ENCODE measurements at regions not wholly inside any gene's neighbourhood (a gene's known extent, or its start where the extent isn't known, plus 50 kb on each side); places are given as distances from the start of the nearest gene placed in this dataset.

- intact Hi-C loops (cut with micrococcal nuclease; ENCODE audit: unreplicated experiment): no loop called here
- ChIA-PET CTCF (no interaction called here), POLR2A (no interaction called here)
- no peaks in the 10 kb centered on the region for H3K9me3 Mint-ChIP-seq (ENCODE audit: unreplicated experiment)
- no peak for TF ChIP-seq CTCF (IDR thresholded peaks at IDR 0.05; ENCODE audit: insufficient read depth in 1 of 2, low read depth in 1 of 2, low read length in 1 of 2, severe bottlenecking in 1 of 2, unreplicated experiment in 1 of 2)
- BruUV-seq (replicated peaks): no TSS peak
- Histone ChIP-seq H3K27me3 (replicated peaks; ENCODE audit: control insufficient read depth, insufficient read depth, low read length) (no peaks in the 10 kb centered on the region), H3K9me3 (no peaks in the 10 kb centered on the region), H3K4me1 (0 out of 2 replicates have a peak, but pooled peaks cover 4% of the 10 kb centered on the region), H3K36me3 (ENCODE audit: control insufficient read depth, insufficient read depth, low read length) (no peaks in the 10 kb centered on the region), H3K4me3 (ENCODE audit: low read depth, low read length) (no peak overlapping the region)
- no peak overlapping the region for H3K27ac Mint-ChIP-seq (ENCODE audit: unreplicated experiment)
- no peak overlapping the region for H3K4me3 Mint-ChIP-seq (ENCODE audit: unreplicated experiment)
- H3K36me3 Mint-ChIP-seq (ENCODE audit: insufficient read depth, unreplicated experiment): no peaks in the 10 kb centered on the region
- no peak for DNase-seq
- no peaks in the 10 kb centered on the region for H3K4me1 Mint-ChIP-seq (ENCODE audit: low read depth, unreplicated experiment)
- H3K27me3 Mint-ChIP-seq (ENCODE audit: insufficient read depth, unreplicated experiment): no peaks in the 10 kb centered on the region
Measured at GRCh38 chr16:49009204-49009603, 272.4 kb downstream of the CBLN1 start.

GRCh38 chr16:49003992-49004391 is 277.6 kb downstream of the CBLN1 start:
- no TSS peak for BruUV-seq (replicated peaks)
- Mint-ChIP-seq H3K36me3 (ENCODE audit: insufficient read depth, unreplicated experiment) (no peaks in the 10 kb centered on the region), H3K27ac (ENCODE audit: unreplicated experiment) (no peak overlapping the region), H3K4me1 (ENCODE audit: low read depth, unreplicated experiment) (peaks cover 12% of the 10 kb centered on the region), H3K4me3 (ENCODE audit: unreplicated experiment) (no peak overlapping the region), H3K27me3 (ENCODE audit: insufficient read depth, unreplicated experiment) (no peaks in the 10 kb centered on the region), H3K9me3 (ENCODE audit: unreplicated experiment) (no peaks in the 10 kb centered on the region)
- H3K36me3 ChIP-seq (ENCODE audit: control insufficient read depth, insufficient read depth, low read length): no peaks in the 10 kb centered on the region
- ChIA-PET POLR2A (no interaction called here), CTCF (no interaction called here)
- intact Hi-C loops (cut with micrococcal nuclease; ENCODE audit: unreplicated experiment): no loop called here
- H3K9me3 ChIP-seq: no peaks in the 10 kb centered on the region
- no peak for DNase-seq
- H3K27me3 ChIP-seq (replicated peaks; ENCODE audit: control insufficient read depth, insufficient read depth, low read length): no peaks in the 10 kb centered on the region
- H3K4me1 ChIP-seq: peaks cover 6% of the 10 kb centered on the region
- TF ChIP-seq CTCF (IDR thresholded peaks at IDR 0.05; ENCODE audit: insufficient read depth in 1 of 2, low read depth in 1 of 2, low read length in 1 of 2, severe bottlenecking in 1 of 2, unreplicated experiment in 1 of 2): no peak
- no peak overlapping the region for H3K4me3 ChIP-seq (ENCODE audit: low read depth, low read length)

- ChIA-PET CTCF (interaction anchor here (0.5 kb wide), 1 partner anchor 42 kb away, joined by 3 read pairs; no protein-coding TSS in a partner anchor), POLR2A (no interaction called here)
- DNase-seq: no peak
- BruUV-seq (replicated peaks): no TSS peak
- no peak overlapping the region for H3K27ac Mint-ChIP-seq (ENCODE audit: unreplicated experiment)
- H3K27me3 ChIP-seq (replicated peaks; ENCODE audit: control insufficient read depth, insufficient read depth, low read length): no peaks in the 10 kb centered on the region
- H3K36me3 ChIP-seq (ENCODE audit: control insufficient read depth, insufficient read depth, low read length): no peaks in the 10 kb centered on the region
- H3K4me1 ChIP-seq: peaks cover 12% of the 10 kb centered on the region
- intact Hi-C loops (cut with micrococcal nuclease; ENCODE audit: unreplicated experiment): no loop called here
- H3K4me3 Mint-ChIP-seq (ENCODE audit: unreplicated experiment): no peak overlapping the region
- no peak for TF ChIP-seq CTCF (IDR thresholded peaks at IDR 0.05; ENCODE audit: insufficient read depth in 1 of 2, low read depth in 1 of 2, low read length in 1 of 2, severe bottlenecking in 1 of 2, unreplicated experiment in 1 of 2)
- H3K4me3 ChIP-seq (ENCODE audit: low read depth, low read length): no peak overlapping the region
- no peaks in the 10 kb centered on the region for H3K36me3 Mint-ChIP-seq (ENCODE audit: insufficient read depth, unreplicated experiment)
- no peaks in the 10 kb centered on the region for H3K9me3 ChIP-seq
- no peaks in the 10 kb centered on the region for H3K9me3 Mint-ChIP-seq (ENCODE audit: unreplicated experiment)
- H3K4me1 Mint-ChIP-seq (ENCODE audit: low read depth, unreplicated experiment): peaks cover 15% of the 10 kb centered on the region
- no peaks in the 10 kb centered on the region for H3K27me3 Mint-ChIP-seq (ENCODE audit: insufficient read depth, unreplicated experiment)
Measured at GRCh38 chr16:49003022-49003421, 278.6 kb downstream of the CBLN1 start.

All from Caco-2 (cell line).